Neural progenitor cell (in vitro differentiated cells): ENCODE measurements at regions not wholly inside any gene's neighbourhood (a gene's known extent, or its start where the extent isn't known, plus 50 kb on each side); places are given as distances from the start of the nearest gene placed in this dataset.

Experiments
- DNase-seq: peaks from one replicate; pipeline ENCODE4 v3.0.0-alpha.2; 2016; ENCODE audit warnings: low spot score
- H2AFZ ChIP-seq: fragments of 200-600 bp; sonication (generic); replicated peaks from 2 replicates; pipeline ENCODE4 v1.6.1; 2016; ENCODE audit warnings: antibody characterized with exemption
- H3F3A ChIP-seq: fragments of 200-600 bp; sonication (generic); 2 replicates; pipeline ENCODE4 v1.6.1; 2016; ENCODE audit warnings: antibody characterized with exemption, low read depth
- H3K27ac ChIP-seq: fragments of 200-600 bp; sonication (generic); 2 replicates; pipeline ENCODE4 v1.5.1; 2016; ENCODE audit warnings: mild to moderate bottlenecking
- H3K27me3 ChIP-seq: fragments of 200-600 bp; sonication (generic); 2 replicates; pipeline ENCODE4 v1.6.1; 2016; ENCODE audit warnings: mild to moderate bottlenecking, moderate library complexity
- H3K36me3 ChIP-seq: fragments of 200-600 bp; sonication (generic); 2 replicates; pipeline ENCODE4 v1.5.1; 2016
- H3K4me1 ChIP-seq: fragments of 200-600 bp; sonication (generic); 2 replicates; pipeline ENCODE4 v1.6.1; 2016; ENCODE audit warnings: mixed run types
- H3K4me2 ChIP-seq: fragments of 200-600 bp; sonication (generic); 2 replicates; pipeline ENCODE4 v1.6.1; 2016
- H3K4me3 ChIP-seq: fragments of 200-600 bp; sonication (generic); 2 replicates; pipeline ENCODE4 v1.5.1; 2016
- H3K79me2 ChIP-seq: fragments of 200-600 bp; sonication (generic); 2 replicates; pipeline ENCODE4 v1.6.1; 2016; ENCODE audit warnings: low read depth
- H3K9ac ChIP-seq: fragments of 200-600 bp; sonication (generic); 2 replicates; pipeline ENCODE4 v1.6.1; 2016
- H3K9me3 ChIP-seq: fragments of 200-600 bp; sonication (generic); 2 replicates; pipeline ENCODE4 v1.5.1; 2016; ENCODE audit warnings: low read depth
- H4K20me1 ChIP-seq: fragments of 200-600 bp; sonication (generic); 2 replicates; pipeline ENCODE4 v1.6.1; 2016; ENCODE audit warnings: low read depth
- H3K27ac Mint-ChIP-seq: 3 replicates; pipeline ENCODE4 v1.8.0; 2021; ENCODE audit warnings: mixed read lengths
- H3K27me3 Mint-ChIP-seq: 2 replicates; pipeline ENCODE4 v1.8.0; 2022; ENCODE audit warnings: low read depth, mild to moderate bottlenecking, inconsistent platforms, moderate library complexity, mixed read lengths; ENCODE audit not compliant: insufficient read depth
- H3K36me3 Mint-ChIP-seq: 3 replicates; pipeline ENCODE4 v1.8.0; 2021; ENCODE audit warnings: mixed read lengths
- H3K4me1 Mint-ChIP-seq: 3 replicates; pipeline ENCODE4 v1.8.0; 2021; ENCODE audit warnings: mixed read lengths
- H3K4me3 Mint-ChIP-seq: 3 replicates; pipeline ENCODE4 v1.8.0; 2021; ENCODE audit warnings: mild to moderate bottlenecking, moderate library complexity, mixed read lengths
- H3K9me3 Mint-ChIP-seq: 3 replicates; pipeline ENCODE4 v1.8.0; 2020; ENCODE audit warnings: mixed read lengths
- EZH2 ChIP-seq: fragments of 200-600 bp; sonication (generic); IDR thresholded peaks from 2 replicates; pipeline ENCODE4 v1.6.1; 2017; ENCODE audit warnings: antibody characterized with exemption, mild to moderate bottlenecking, moderate library complexity
- EZH2phosphoT487 ChIP-seq: fragments of 200-600 bp; sonication (generic); IDR thresholded peaks from 2 replicates; pipeline ENCODE4 v1.6.1; 2017; ENCODE audit warnings: antibody characterized with exemption
- TF ChIP-seq, protein P1 (sequence below): fragments of 200-600 bp; sonication (generic); IDR thresholded peaks from 2 replicates; pipeline ENCODE4 v1.5.1; 2017; ENCODE audit warnings: antibody characterized with exemption, mild to moderate bottlenecking

DNA sequence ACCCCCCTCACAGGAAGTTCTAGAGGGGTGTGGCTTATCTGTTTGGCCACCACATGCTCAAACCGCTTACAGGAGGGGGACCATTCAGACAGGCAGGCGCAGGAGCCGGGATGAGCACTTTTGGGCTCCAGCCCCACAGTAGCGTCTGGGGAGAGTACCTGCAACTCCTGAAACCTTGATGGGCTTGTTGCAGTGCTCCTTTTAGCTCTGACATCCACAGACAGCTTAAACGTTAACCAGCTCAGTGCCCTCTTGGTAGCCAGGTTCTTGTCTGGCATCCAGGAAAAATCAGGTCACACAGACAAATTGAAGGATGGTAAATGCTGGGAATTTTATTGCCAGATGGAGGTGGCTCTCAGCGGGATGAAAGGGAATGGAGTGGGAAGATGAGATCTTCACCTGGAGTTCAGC, 326.3 kb downstream of the ETS1 start:
- H3K27ac ChIP-seq, result no peak overlapping the region
- no peak overlapping the region for H3K4me3 Mint-ChIP-seq
- no peaks in the 10 kb centered on the region for H3K4me1 ChIP-seq
- no peak overlapping the region for H3K4me2 ChIP-seq
- H3F3A ChIP-seq, result no peaks in the 10 kb centered on the region
- H3K36me3 ChIP-seq, result no peaks in the 10 kb centered on the region
- H3K9ac ChIP-seq, result no peak overlapping the region
- TF ChIP-seq, protein P1, sequence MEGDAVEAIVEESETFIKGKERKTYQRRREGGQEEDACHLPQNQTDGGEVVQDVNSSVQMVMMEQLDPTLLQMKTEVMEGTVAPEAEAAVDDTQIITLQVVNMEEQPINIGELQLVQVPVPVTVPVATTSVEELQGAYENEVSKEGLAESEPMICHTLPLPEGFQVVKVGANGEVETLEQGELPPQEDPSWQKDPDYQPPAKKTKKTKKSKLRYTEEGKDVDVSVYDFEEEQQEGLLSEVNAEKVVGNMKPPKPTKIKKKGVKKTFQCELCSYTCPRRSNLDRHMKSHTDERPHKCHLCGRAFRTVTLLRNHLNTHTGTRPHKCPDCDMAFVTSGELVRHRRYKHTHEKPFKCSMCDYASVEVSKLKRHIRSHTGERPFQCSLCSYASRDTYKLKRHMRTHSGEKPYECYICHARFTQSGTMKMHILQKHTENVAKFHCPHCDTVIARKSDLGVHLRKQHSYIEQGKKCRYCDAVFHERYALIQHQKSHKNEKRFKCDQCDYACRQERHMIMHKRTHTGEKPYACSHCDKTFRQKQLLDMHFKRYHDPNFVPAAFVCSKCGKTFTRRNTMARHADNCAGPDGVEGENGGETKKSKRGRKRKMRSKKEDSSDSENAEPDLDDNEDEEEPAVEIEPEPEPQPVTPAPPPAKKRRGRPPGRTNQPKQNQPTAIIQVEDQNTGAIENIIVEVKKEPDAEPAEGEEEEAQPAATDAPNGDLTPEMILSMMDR, result no peak
- TF ChIP-seq EZH2phosphoT487, result no peak
- no peak for TF ChIP-seq EZH2
- H3K27ac Mint-ChIP-seq, result no peak overlapping the region
- no peaks in the 10 kb centered on the region for H3K27me3 ChIP-seq
- H3K27me3 Mint-ChIP-seq, result peaks cover 2% of the 10 kb centered on the region
- DNase-seq, result no peak
- H3K4me1 Mint-ChIP-seq, result no peaks in the 10 kb centered on the region
- H3K4me3 ChIP-seq, result no peak overlapping the region
- no peaks in the 10 kb centered on the region for H3K79me2 ChIP-seq
- H3K36me3 Mint-ChIP-seq, result no peaks in the 10 kb centered on the region
- H4K20me1 ChIP-seq, result no peaks in the 10 kb centered on the region
- no peak overlapping the region for H2AFZ ChIP-seq
- H3K9me3 Mint-ChIP-seq, result no peaks in the 10 kb centered on the region
- no peaks in the 10 kb centered on the region for H3K9me3 ChIP-seq

DNA sequence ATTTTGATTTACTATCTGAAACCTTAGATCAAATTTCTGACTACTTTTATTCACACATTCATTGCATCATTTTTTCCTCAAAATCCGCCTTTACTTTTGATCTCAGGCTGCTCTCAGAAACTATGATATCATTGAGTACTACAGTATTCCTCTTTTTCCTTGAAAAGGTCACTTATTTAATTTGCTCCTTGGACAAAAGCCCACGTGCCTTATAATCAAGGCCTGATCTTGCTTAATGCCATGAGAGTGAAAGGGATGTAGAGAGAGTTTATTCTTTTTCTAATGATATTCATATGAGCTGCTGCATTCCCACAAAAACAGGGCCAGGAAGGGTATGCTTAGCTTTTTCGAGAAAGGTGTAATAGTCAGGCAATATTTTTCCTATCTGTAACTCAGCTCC, 327.0 kb downstream of the ETS1 start:
- H3K27ac Mint-ChIP-seq, result no peak overlapping the region
- no peak overlapping the region for H3K4me2 ChIP-seq
- H3K27me3 ChIP-seq, result no peaks in the 10 kb centered on the region
- H3K27me3 Mint-ChIP-seq, result peaks cover 2% of the 10 kb centered on the region
- no peaks in the 10 kb centered on the region for H3K36me3 ChIP-seq
- no peaks in the 10 kb centered on the region for H3K9me3 ChIP-seq
- no peak for TF ChIP-seq EZH2
- no peaks in the 10 kb centered on the region for H3K36me3 Mint-ChIP-seq
- H3K27ac ChIP-seq, result no peak overlapping the region
- no peak overlapping the region for H3K4me3 Mint-ChIP-seq
- no peaks in the 10 kb centered on the region for H3F3A ChIP-seq
- no peaks in the 10 kb centered on the region for H4K20me1 ChIP-seq
- no peaks in the 10 kb centered on the region for H3K9me3 Mint-ChIP-seq
- H3K79me2 ChIP-seq, result no peaks in the 10 kb centered on the region
- H2AFZ ChIP-seq, result no peak overlapping the region
- H3K4me3 ChIP-seq, result no peak overlapping the region
- H3K4me1 Mint-ChIP-seq, result no peaks in the 10 kb centered on the region
- H3K9ac ChIP-seq, result no peak overlapping the region
- DNase-seq, result no peak
- no peaks in the 10 kb centered on the region for H3K4me1 ChIP-seq

DNA sequence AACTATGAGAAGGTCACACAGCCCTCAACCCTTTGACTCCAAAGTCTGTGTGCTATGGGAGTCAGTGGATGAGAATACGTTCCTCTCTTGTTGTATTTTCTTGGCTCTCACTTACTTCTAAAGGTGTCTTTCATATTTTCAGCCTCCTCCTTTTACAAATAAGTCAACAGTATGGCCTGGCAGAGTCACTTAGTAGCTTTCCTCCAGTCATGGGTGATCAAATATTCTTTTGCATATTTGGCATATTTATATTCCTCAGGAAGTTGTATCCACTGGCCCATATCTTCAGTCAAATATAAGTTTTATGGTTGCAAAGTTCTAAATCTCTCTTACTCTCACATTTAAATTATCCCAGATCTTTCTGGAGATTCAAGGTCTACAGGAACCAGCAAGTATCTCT, 327.5 kb downstream of the ETS1 start:
- peaks cover 2% of the 10 kb centered on the region for H3K27me3 Mint-ChIP-seq

DNA sequence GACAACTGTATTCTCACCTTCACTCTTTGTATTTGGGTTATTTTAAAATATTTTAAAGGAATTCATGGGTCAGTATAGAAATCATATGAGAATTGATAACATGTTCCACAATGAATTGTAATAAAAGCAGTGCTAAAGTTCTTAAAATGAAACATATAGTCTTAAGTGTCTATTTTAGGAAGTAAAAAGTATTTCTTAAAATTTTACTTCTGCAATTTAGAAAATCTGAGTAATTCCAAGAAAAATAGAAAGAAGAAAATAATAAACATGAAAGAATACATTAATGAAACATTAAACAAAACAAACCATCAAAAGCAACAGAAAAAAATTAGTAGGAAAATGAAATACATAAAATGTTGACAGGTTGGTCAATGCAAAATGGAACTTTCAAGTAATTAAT, 332.4 kb downstream of the ETS1 start:
- H4K20me1 ChIP-seq, result no peaks in the 10 kb centered on the region
- H2AFZ ChIP-seq, result no peak overlapping the region
- Mint-ChIP-seq H3K27ac (no peak overlapping the region), H3K9me3 (no peaks in the 10 kb centered on the region), H3K4me3 (no peak overlapping the region), H3K27me3 (peaks cover 7% of the 10 kb centered on the region), H3K4me1 (no peaks in the 10 kb centered on the region), H3K36me3 (no peaks in the 10 kb centered on the region)
- H3F3A ChIP-seq, result no peaks in the 10 kb centered on the region
- no peaks in the 10 kb centered on the region for H3K27me3 ChIP-seq
- H3K36me3 ChIP-seq, result no peaks in the 10 kb centered on the region
- no peak overlapping the region for H3K27ac ChIP-seq
- no peak overlapping the region for H3K4me3 ChIP-seq
- TF ChIP-seq EZH2, result no peak
- TF ChIP-seq, protein P1, result no peak
- no peak overlapping the region for H3K4me2 ChIP-seq
- no peaks in the 10 kb centered on the region for H3K4me1 ChIP-seq
- no peak for DNase-seq
- H3K9ac ChIP-seq, result no peak overlapping the region
- H3K79me2 ChIP-seq, result no peaks in the 10 kb centered on the region
- no peaks in the 10 kb centered on the region for H3K9me3 ChIP-seq

More for the DNA sequence above, 327.5 kb downstream of the ETS1 start:
- Histone ChIP-seq H3K79me2 (no peaks in the 10 kb centered on the region), H3K27me3 (no peaks in the 10 kb centered on the region), H3K36me3 (no peaks in the 10 kb centered on the region), H4K20me1 (no peaks in the 10 kb centered on the region), H3K9me3 (no peaks in the 10 kb centered on the region), H3K27ac (no peak overlapping the region), H3K4me1 (no peaks in the 10 kb centered on the region), H3K9ac (no peak overlapping the region), H2AFZ (no peak overlapping the region), H3K4me2 (no peak overlapping the region), H3K4me3 (no peak overlapping the region), H3F3A (no peaks in the 10 kb centered on the region)
- TF ChIP-seq EZH2phosphoT487 (no peak), EZH2 (no peak)
- TF ChIP-seq, protein P1, result no peak
- no peak for DNase-seq
- no peak overlapping the region for H3K4me3 Mint-ChIP-seq
- no peaks in the 10 kb centered on the region for H3K9me3 Mint-ChIP-seq
- H3K27ac Mint-ChIP-seq, result no peak overlapping the region
- no peaks in the 10 kb centered on the region for H3K36me3 Mint-ChIP-seq
- no peaks in the 10 kb centered on the region for H3K4me1 Mint-ChIP-seq
